ENCODE measurements at regions not wholly inside any gene's neighbourhood (a gene's known extent, or its start where the extent isn't known, plus 50 kb on each side); places are given as distances from the start of the nearest gene placed in this dataset.
"Not testable (repeated sequence)": the region's sequence is repeated elsewhere in the genome, so short reads cannot be mapped to it uniquely, and the experiment has no call there.

DNA sequence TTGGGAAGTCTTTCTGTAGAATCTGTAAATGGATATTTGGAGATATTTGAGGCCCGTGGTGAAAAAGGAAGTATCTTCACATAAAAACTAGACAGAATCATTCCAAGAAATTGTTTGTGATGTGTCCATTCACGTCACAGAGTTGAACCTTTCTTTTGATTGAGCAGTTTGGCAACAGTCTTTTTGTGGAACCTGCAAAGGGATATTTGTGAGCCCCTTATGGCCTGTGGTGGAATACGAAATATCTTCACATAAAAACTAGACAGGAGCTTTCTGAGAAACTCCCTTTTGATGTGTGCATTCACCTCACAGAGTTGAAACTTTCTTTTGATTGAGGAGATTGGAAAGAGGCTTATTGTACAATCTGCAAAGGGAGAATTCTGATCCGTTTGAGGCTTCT, 2980.4 kb downstream of the TUBA3C start:
- not testable (repeated sequence) for DNase-seq (ENCODE audit: low read depth)

GRCh38 chr13:16160609-16161008, 3021.0 kb downstream of the TUBA3C start:
- DNase-seq (ENCODE audit: low read depth) = not testable (repeated sequence)

DNA sequence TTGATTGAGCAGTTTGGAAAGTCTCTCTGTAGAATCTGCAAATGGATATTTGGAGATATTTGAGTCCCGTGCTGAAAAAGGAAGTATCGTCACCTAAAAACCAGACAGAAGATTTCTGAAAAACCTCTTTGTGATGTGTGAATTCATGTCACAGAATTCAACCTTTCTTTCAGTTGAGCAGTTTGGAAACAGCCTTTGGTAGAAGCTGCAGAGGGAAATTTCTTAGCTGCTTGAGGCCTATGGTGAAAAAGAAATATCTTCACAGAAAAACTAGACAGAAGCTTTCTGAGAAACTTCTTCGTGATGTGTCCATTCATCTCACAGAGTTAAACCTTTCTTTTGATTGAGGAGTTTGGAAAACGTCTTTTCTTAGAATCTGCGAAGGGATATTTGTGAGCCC, 3022.7 kb downstream of the TUBA3C start:
- DNase-seq (ENCODE audit: low read depth) = not testable (repeated sequence)

- DNase-seq (ENCODE audit: low read depth) = not testable (repeated sequence)
Observed at GRCh38 chr13:16158016-16158415, 3023.6 kb downstream of the TUBA3C start.

DNA sequence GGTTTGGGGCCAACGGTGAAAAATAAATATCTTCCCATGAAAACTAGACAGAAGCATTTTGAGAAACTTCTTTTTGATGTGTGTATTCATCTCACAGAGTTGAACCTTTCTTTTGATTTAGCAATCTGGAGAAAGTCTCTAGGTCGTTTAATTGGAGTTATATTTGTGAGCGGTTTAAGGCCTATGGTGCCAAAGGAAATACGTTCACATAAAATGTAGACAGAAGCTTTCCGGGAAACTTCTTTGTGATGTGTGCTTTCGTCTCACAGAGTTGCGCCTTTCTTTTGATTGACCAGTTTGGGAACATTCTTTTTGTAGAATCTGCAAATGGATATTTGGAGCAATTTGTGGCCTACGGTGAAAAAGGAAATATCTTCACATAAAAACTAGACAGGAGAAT, 3028.8 kb downstream of the TUBA3C start:
- DNase-seq (ENCODE audit: low read depth) = not testable (repeated sequence)

- not testable (repeated sequence) for DNase-seq (ENCODE audit: low read depth)
Observed at GRCh38 chr13:16151296-16151695, 3030.3 kb downstream of the TUBA3C start.

GRCh38 chr13:16149415-16149814, 3032.2 kb downstream of the TUBA3C start:
- not testable (repeated sequence) for DNase-seq (ENCODE audit: low read depth)

GRCh38 chr13:16145652-16146051, 3036.0 kb downstream of the TUBA3C start:
- not testable (repeated sequence) for DNase-seq (ENCODE audit: low read depth)

GRCh38 chr13:16141361-16141760, 3040.3 kb downstream of the TUBA3C start:
- not testable (repeated sequence) for DNase-seq (ENCODE audit: low read depth)

DNA sequence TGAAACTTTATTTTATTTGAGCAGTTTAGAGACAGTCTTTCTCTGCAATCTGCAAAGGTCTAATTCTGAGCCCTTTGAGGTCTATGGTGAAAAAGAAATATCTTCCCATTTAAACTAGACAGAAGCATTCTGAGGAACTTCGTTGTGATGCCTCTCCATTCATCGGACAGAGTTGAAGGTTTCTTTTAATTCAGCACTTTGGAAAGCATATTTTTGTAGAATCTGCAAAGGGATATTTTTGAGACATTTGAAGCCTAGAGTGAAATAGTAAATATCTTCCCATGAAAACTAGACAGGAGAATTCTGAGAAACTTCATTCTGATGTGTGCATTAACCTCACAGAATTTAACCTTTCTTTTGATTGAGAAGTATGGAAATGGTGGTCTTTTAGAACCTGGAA, 3044.8 kb downstream of the TUBA3C start:
- DNase-seq (ENCODE audit: low read depth) = not testable (repeated sequence)

GRCh38 chr13:16128675-16129074, 3052.9 kb downstream of the TUBA3C start:
- not testable (repeated sequence) for DNase-seq (ENCODE audit: low read depth)

- DNase-seq (ENCODE audit: low read depth) = peak; percentile 6
Observed at GRCh38 chr13:16113391-16113790, 3068.2 kb downstream of the TUBA3C start.
